ENCODE measurements at regions not wholly inside any gene's neighbourhood (a gene's known extent, or its start where the extent isn't known, plus 50 kb on each side); places are given as distances from the start of the nearest gene placed in this dataset.

GRCh38 chr6:140130074-140130473 lies 755.6 kb upstream of the CITED2 start:
- TF ChIP-seq CTCF (IDR thresholded peaks at IDR 0.05; ENCODE audit: poor library complexity, severe bottlenecking) (no peak), EZH2 (IDR thresholded peaks at IDR 0.05; ENCODE audit: borderline replicate concordance, insufficient read depth, low read length, poor library complexity, severe bottlenecking) (no peak), POLR2AphosphoS5 (IDR thresholded peaks at IDR 0.05) (no peak), REST (IDR thresholded peaks at IDR 0.05; ENCODE audit: borderline replicate concordance) (no peak), RAD21 (conservative IDR thresholded peaks at IDR 0.05) (no peak), TAF1 (IDR thresholded peaks at IDR 0.05; ENCODE audit: low read depth) (no peak), EP300 (conservative IDR thresholded peaks at IDR 0.05; ENCODE audit: poor library complexity, severe bottlenecking) (no peak), SMC3 (conservative IDR thresholded peaks at IDR 0.05; ENCODE audit: poor library complexity) (no peak), MXI1 (conservative IDR thresholded peaks at IDR 0.05; ENCODE audit: poor library complexity, severe bottlenecking) (no peak)

Measured in neural cell (in vitro differentiated cells).